H1 (cell line): ENCODE measurements at regions not wholly inside any gene's neighbourhood (a gene's known extent, or its start where the extent isn't known, plus 50 kb on each side); places are given as distances from the start of the nearest gene placed in this dataset.

Source experiments
- CTCF ChIA-PET: fragments of 300-600 bp; sonication (Branson Sonifier 250); formaldehyde crosslinking; loops from one replicate; lab custom pipeline; 2021; ENCODE audit not compliant: partially characterized antibody; lab: Charles Lee
- POLR2A ChIA-PET: fragments of 300-600 bp; sonication (Branson Sonifier 250); formaldehyde crosslinking; loops from one replicate; lab custom pipeline; 2021; ENCODE audit warnings: inconsistent platforms; ENCODE audit not compliant: partially characterized antibody; lab: Charles Lee
- DNase-seq, 2 experiments: peaks; one replicate each; pipeline versions ENCODE4 v3.0.0 to v3.0.0-alpha.2; 2010 to 2022; ENCODE audit warnings: low spot score in 2 of 2, low read depth in 1 of 2, mixed read lengths in 1 of 2
- FAIRE-seq: peaks from 2 replicates; lab custom pipeline; 2011; peaks lifted over from hg19 to GRCh38; lab: Jason Lieb, UNC
- H2AFZ ChIP-seq: 2 replicates; pipeline ENCODE4 v1.8.1; 2012; ENCODE audit warnings: low read length, inconsistent platforms
- H2AK5ac ChIP-seq: 2 replicates; pipeline ENCODE4 v1.6.1; 2013; ENCODE audit warnings: low read depth, low read length
- H2BK120ac ChIP-seq: replicated peaks from 2 replicates; pipeline ENCODE3; 2013; ENCODE audit warnings: low read depth, low read length, inconsistent platforms
- H2BK12ac ChIP-seq: 2 replicates; pipeline ENCODE4 v1.6.1; 2013; ENCODE audit warnings: low read depth, low read length
- H2BK15ac ChIP-seq: 2 replicates; pipeline ENCODE4 v1.6.1; 2013; ENCODE audit warnings: low read length
- H2BK20ac ChIP-seq: 2 replicates; pipeline ENCODE4 v1.6.1; 2013; ENCODE audit warnings: low read length
- H2BK5ac ChIP-seq: 2 replicates; pipeline ENCODE4 v1.6.1; 2013; ENCODE audit warnings: low read depth, low read length
- H3K14ac ChIP-seq: 2 replicates; pipeline ENCODE4 v1.6.1; 2013; ENCODE audit warnings: inconsistent platforms; ENCODE audit not compliant: insufficient read length
- H3K18ac ChIP-seq: 2 replicates; pipeline ENCODE4 v1.6.1; 2013; ENCODE audit warnings: low read length; ENCODE audit errors: extremely low read depth
- H3K23ac ChIP-seq: 2 replicates; pipeline ENCODE4 v1.6.1; 2013; ENCODE audit warnings: inconsistent platforms; ENCODE audit not compliant: insufficient read length
- H3K23me2 ChIP-seq: 2 replicates; pipeline ENCODE4 v1.6.1; 2013; ENCODE audit warnings: low read depth, low read length
- H3K27ac ChIP-seq: 2 replicates; pipeline ENCODE4 v1.6.1; 2011; ENCODE audit warnings: low read depth, low read length, inconsistent platforms
- H3K27me3 ChIP-seq, 4 experiments: replicated peaks in 1 of 4; 1 replicate in 1 of 4; 2 replicates in 3 of 4; pipeline versions ENCODE4 v1.6.1 to v1.8.1; 2011 to 2013; ENCODE audit warnings: low read length in 3 of 4, mild to moderate bottlenecking in 3 of 4, inconsistent platforms in 2 of 4, mixed read lengths in 2 of 4, moderate library complexity in 1 of 4; ENCODE audit not compliant: control insufficient read depth in 3 of 4, insufficient read depth in 3 of 4; ENCODE audit errors: extremely low read depth in 1 of 4
- H3K36me3 ChIP-seq, 4 experiments: 2 replicates each; pipeline versions ENCODE4 v1.6.1 to v1.8.1; 2011 to 2013; ENCODE audit warnings: mild to moderate bottlenecking in 4 of 4, low read length in 3 of 4, moderate library complexity in 2 of 4, control low read depth in 1 of 4, inconsistent platforms in 1 of 4; ENCODE audit not compliant: insufficient read depth in 4 of 4, control insufficient read depth in 2 of 4
- H3K4ac ChIP-seq: replicated peaks from 2 replicates; pipeline ENCODE3; 2013; ENCODE audit warnings: low read length, low read depth, mixed read lengths, inconsistent platforms; ENCODE audit not compliant: insufficient read length
- H3K4me1 ChIP-seq, 4 experiments: replicated peaks in 1 of 4; 1 replicate in 1 of 4; 2 replicates in 3 of 4; pipeline versions ENCODE4 v1.6.1 to v1.8.1; 2011 to 2013; ENCODE audit warnings: low read length in 3 of 4, inconsistent platforms in 2 of 4, mixed read lengths in 1 of 4; ENCODE audit not compliant: insufficient read depth in 4 of 4, control insufficient read depth in 3 of 4
- H3K4me2 ChIP-seq, 2 experiments: 2 replicates each; pipeline versions ENCODE4 v1.6.1 to v1.8.1; 2011 to 2013; ENCODE audit warnings: low read depth in 2 of 2, low read length in 2 of 2, control low read depth in 1 of 2, inconsistent platforms in 1 of 2, mild to moderate bottlenecking in 1 of 2; ENCODE audit not compliant: insufficient read depth in 1 of 2
- H3K4me3 ChIP-seq, 4 experiments: fragments of 200-600, 300-600 bp in 1 of 4; sonication (generic), shearing (Covaris generic), sonication (Bioruptor Twin) in 1 of 4; 2 replicates each; pipeline versions ENCODE4 v1.5.1 to v1.8.1; 2011 to 2016; ENCODE audit warnings: low read length in 4 of 4, low read depth in 3 of 4, control low read depth in 2 of 4, inconsistent platforms in 2 of 4, mild to moderate bottlenecking in 2 of 4, mixed read lengths in 1 of 4, moderate library complexity in 1 of 4; ENCODE audit not compliant: insufficient read depth in 2 of 4; ENCODE audit errors: extremely low read depth in 1 of 4
- H3K56ac ChIP-seq: replicated peaks from 2 replicates; pipeline ENCODE3; 2013; ENCODE audit warnings: low read depth, mild to moderate bottlenecking, mixed read lengths, low read length, inconsistent platforms; ENCODE audit not compliant: insufficient read length
- H3K79me1 ChIP-seq: 2 replicates; pipeline ENCODE4 v1.6.1; 2013; ENCODE audit warnings: low read depth, low read length, control low read depth
- H3K79me2 ChIP-seq, 2 experiments: 2 replicates each; pipeline versions ENCODE4 v1.6.1 to v1.8.1; 2012 to 2013; ENCODE audit warnings: low read length in 2 of 2, mild to moderate bottlenecking in 2 of 2, inconsistent platforms in 1 of 2; ENCODE audit not compliant: insufficient read depth in 2 of 2, control insufficient read depth in 1 of 2
- H3K9ac ChIP-seq, 4 experiments: replicated peaks in 1 of 4; 1 replicate in 1 of 4; 2 replicates in 3 of 4; pipeline versions ENCODE4 v1.6.1 to v1.8.1; 2011 to 2013; ENCODE audit warnings: low read depth in 3 of 4, low read length in 3 of 4, control low read depth in 2 of 4, mild to moderate bottlenecking in 2 of 4, moderate library complexity in 2 of 4, inconsistent platforms in 1 of 4; ENCODE audit errors: extremely low read depth in 1 of 4
- H3K9me3 ChIP-seq, 2 experiments: 2 replicates each; pipeline versions ENCODE4 v1.6.1 to v1.8.1; 2012 to 2013; ENCODE audit warnings: mild to moderate bottlenecking in 2 of 2, moderate library complexity in 2 of 2, control low read depth in 1 of 2, inconsistent platforms in 1 of 2, low read depth in 1 of 2, low read length in 1 of 2, mixed read lengths in 1 of 2; ENCODE audit not compliant: insufficient read depth in 2 of 2
- H4K20me1 ChIP-seq, 2 experiments: replicated peaks in 1 of 2; 2 replicates each; pipeline versions ENCODE3 to v1.8.1; 2011 to 2013; ENCODE audit warnings: inconsistent platforms in 2 of 2, low read length in 2 of 2, mild to moderate bottlenecking in 1 of 2; ENCODE audit not compliant: insufficient read depth in 2 of 2, control insufficient read depth in 1 of 2
- H4K5ac ChIP-seq: 2 replicates; pipeline ENCODE4 v1.6.1; 2013; ENCODE audit warnings: low read length, low read depth, mixed read lengths, inconsistent platforms; ENCODE audit not compliant: insufficient read length
- H4K8ac ChIP-seq: 2 replicates; pipeline ENCODE4 v1.8.0; 2013; ENCODE audit warnings: mild to moderate bottlenecking, moderate library complexity, low read length, inconsistent platforms; ENCODE audit not compliant: insufficient read depth; ENCODE audit errors: extremely low read depth
- H4K91ac ChIP-seq: replicated peaks from 2 replicates; pipeline ENCODE3; 2013; ENCODE audit warnings: low read length, mixed read lengths, inconsistent platforms; ENCODE audit not compliant: insufficient read length
- CBX8 ChIP-seq: fragments of 300-800, 300-1000 bp; sonication (generic); IDR thresholded peaks from 2 replicates; pipeline ENCODE4 v1.7.1; 2016; ENCODE audit warnings: low read depth, low read length, borderline replicate concordance
- CREB1 ChIP-seq: IDR thresholded peaks from 2 replicates; pipeline ENCODE4 v1.6.1; 2012; ENCODE audit warnings: inconsistent platforms
- EP300 ChIP-seq, 2 experiments: IDR thresholded peaks; 1 replicate in 1 of 2; 2 replicates in 1 of 2; pipeline ENCODE4 v1.6.1; 2011 to 2012; ENCODE audit warnings: low read depth in 2 of 2, low read length in 2 of 2, mild to moderate bottlenecking in 2 of 2, borderline replicate concordance in 1 of 2, inconsistent platforms in 1 of 2, moderate library complexity in 1 of 2
- HDAC2 ChIP-seq, 2 experiments: fragments of 300-600 bp in 1 of 2; sonication (generic) in 1 of 2; IDR thresholded peaks; 2 replicates each; pipeline ENCODE4 v1.6.1; 2011 to 2012; ENCODE audit warnings: low read depth in 2 of 2, low read length in 2 of 2, mild to moderate bottlenecking in 2 of 2, moderate library complexity in 2 of 2, borderline replicate concordance in 1 of 2, inconsistent platforms in 1 of 2
- MAX ChIP-seq: IDR thresholded peaks from 2 replicates; pipeline ENCODE4 v1.6.1; 2012; ENCODE audit warnings: inconsistent platforms
- POLR2AphosphoS5 ChIP-seq: IDR thresholded peaks from 2 replicates; pipeline ENCODE4 v1.6.1; 2011; ENCODE audit warnings: low read depth, low read length
- RFX5 ChIP-seq: IDR thresholded peaks from 2 replicates; pipeline ENCODE4 v1.6.1; 2011; ENCODE audit warnings: low read depth, low read length, improper control_type of control experiment, borderline replicate concordance
- RNF2 ChIP-seq: fragments of 200-900, 300-1000 bp; sonication (generic); IDR thresholded peaks from 2 replicates; pipeline ENCODE4 v1.7.1; 2016; ENCODE audit warnings: borderline replicate concordance, low read depth, mild to moderate bottlenecking, antibody characterized with exemption, low read length; ENCODE audit not compliant: poor library complexity, severe bottlenecking; ENCODE audit errors: missing control alignments
- SIN3A ChIP-seq, 2 experiments: IDR thresholded peaks in 1 of 2; conservative IDR thresholded peaks in 1 of 2; 2 replicates each; pipeline ENCODE4 v1.6.1; 2011 to 2012; ENCODE audit warnings: low read length in 2 of 2, improper control_type of control experiment in 1 of 2, low read depth in 1 of 2, mild to moderate bottlenecking in 1 of 2
- SP4 ChIP-seq: IDR thresholded peaks from 2 replicates; pipeline ENCODE4 v1.6.1; 2012; ENCODE audit warnings: low read length, inconsistent platforms
- YY1 ChIP-seq: IDR thresholded peaks from 2 replicates; pipeline ENCODE4 v1.6.1; 2011; ENCODE audit warnings: low read depth, mild to moderate bottlenecking, low read length
- WGBS, 2 experiments: shearing (Covaris generic) in 1 of 2; methylation state at CpG; one replicate each; pipeline versions ENCODE4 v1.1.6 to v1.1.7; 2013 to 2015; ENCODE audit warnings: low lambda C conversion rate in 2 of 2, mixed read lengths in 2 of 2, inconsistent platforms in 1 of 2, low coverage in 1 of 2, missing lambda C conversion rate in 1 of 2; ENCODE audit not compliant: insufficient replicate concordance in 2 of 2, insufficient coverage in 1 of 2, insufficient read length in 1 of 2; ENCODE audit errors: extremely low coverage in 1 of 2, missing lambda C conversion rate in 1 of 2; 5-methylcytosine and 5-hydroxymethylcytosine counted together

- no peak for FAIRE-seq
- no peaks in the 10 kb centered on the region for H3K79me1 ChIP-seq
- H3K18ac ChIP-seq: no peak overlapping the region
Measured at GRCh38 chr1:234856845-234857245, 246.9 kb upstream of the IRF2BP2 start.

More at GRCh38 chr1:234856845-234857245, 246.9 kb upstream of the IRF2BP2 start:
- Histone ChIP-seq H3K4me2 (no peak overlapping the region), H3K9me3 (no peaks in the 10 kb centered on the region), H2BK120ac (no peak overlapping the region), H3K14ac (no peak overlapping the region), H3K23ac (no peak overlapping the region), H2AK5ac (no peak overlapping the region), H3K4me3 (no peak overlapping the region), H2BK5ac (no peak overlapping the region), H2BK12ac (no peak overlapping the region), H3K4ac (no peak overlapping the region), H4K91ac (no peak overlapping the region), H3K27ac (no peak overlapping the region), H2BK15ac (no peak overlapping the region), H4K5ac (no peak overlapping the region), H3K36me3 (no peaks in the 10 kb centered on the region), H4K8ac (no peak overlapping the region), H4K20me1 (no peaks in the 10 kb centered on the region), H3K23me2 (no peaks in the 10 kb centered on the region), H3K56ac (no peak overlapping the region), H3K4me1 (peaks cover 0 to 7% (median 2%) of the 10 kb centered on the region in 4 experiments; a peak in 3 of 7 replicates), H3K79me2 (no peaks in the 10 kb centered on the region), H3K9ac (no peak overlapping the region), H3K27me3 (no peaks in the 10 kb centered on the region), H2BK20ac (no peak overlapping the region), H2AFZ (no peak overlapping the region)
- DNase-seq: no peak
- 88% methylated on average over 3 of the region's 3 CpGs; no CpG with 5 or more reads in 1 of the 2 experiments for WGBS, 2 experiments
- no peak for TF ChIP-seq EP300 (IDR thresholded peaks at IDR 0.05; ENCODE audit: borderline replicate concordance in 1 of 2, low read depth in 2 of 2, low read length in 2 of 2)
- no peak for TF ChIP-seq YY1
- no peak for TF ChIP-seq SIN3A (conservative IDR thresholded peaks at IDR 0.05 in 1 of 2, IDR thresholded peaks at IDR 0.05 in 1 of 2; ENCODE audit: low read depth in 1 of 2, low read length in 2 of 2)
- no peak for TF ChIP-seq POLR2AphosphoS5
- no peak for TF ChIP-seq CBX8
- TF ChIP-seq HDAC2 (IDR thresholded peaks at IDR 0.05; ENCODE audit: borderline replicate concordance in 1 of 2, low read depth in 2 of 2, low read length in 2 of 2): no peak
- no peak for TF ChIP-seq SP4
- TF ChIP-seq MAX: no peak
- no peak for TF ChIP-seq CREB1
- TF ChIP-seq RFX5: no peak
- TF ChIP-seq RNF2: no peak
- ChIA-PET POLR2A (no interaction called here), CTCF (interaction anchor here (1.5 kb wide), 1 partner anchor 12 kb away, joined by 4 read pairs; no protein-coding TSS in a partner anchor)
